Upper lobe of left lung (tissue), 4 donors: ENCODE measurements at regions not wholly inside any gene's neighbourhood (a gene's known extent, or its start where the extent isn't known, plus 50 kb on each side); places are given as distances from the start of the nearest gene placed in this dataset.

Source experiments
- CTCF ChIP-seq, 6 experiments: fragments of 450-650 bp in 4 of 6; fragments of 200-600 bp in 2 of 6; sonication (generic) in 2 of 6; IDR thresholded peaks; one replicate each; pipeline ENCODE4 v1.5.1; 2016 to 2019; ENCODE audit warnings: antibody characterized with exemption in 6 of 6
- POLR2A ChIP-seq, 4 donors: fragments of 450-650 bp; IDR thresholded peaks; one replicate each; pipeline ENCODE4 v1.5.1; 2016 to 2017; ENCODE audit warnings: antibody characterized with exemption in 4 of 4, mild to moderate bottlenecking in 2 of 4

GRCh38 chrX:150017868-150018267, 79.6 kb upstream of the EOLA2 start:
- TF ChIP-seq CTCF (IDR thresholded peaks at IDR 0.05) = no peak
- TF ChIP-seq POLR2A (IDR thresholded peaks at IDR 0.05) = no peak
